CD14-positive monocyte (primary cell): ENCODE measurements at regions not wholly inside any gene's neighbourhood (a gene's known extent, or its start where the extent isn't known, plus 50 kb on each side); places are given as distances from the start of the nearest gene placed in this dataset.

Experiments
- DNase-seq, 3 donors: peaks; one replicate each; pipeline ENCODE4 v3.0.0-alpha.2; 2011 to 2022
- H2AFZ ChIP-seq: 2 replicates; pipeline ENCODE4 v1.6.0; 2012; ENCODE audit warnings: mild to moderate bottlenecking, low read depth, low read length, inconsistent platforms; ENCODE audit not compliant: insufficient read depth, poor library complexity, severe bottlenecking
- H3K27ac ChIP-seq, 2 donors: 1 replicate in 1 of 2; 2 replicates in 1 of 2; pipeline ENCODE4 v1.5.1; 2012 to 2013; ENCODE audit warnings: low read length in 2 of 2, control low read depth in 1 of 2, inconsistent platforms in 1 of 2, low read depth in 1 of 2, mild to moderate bottlenecking in 1 of 2
- H3K27me3 ChIP-seq, 2 donors: one replicate each; pipeline versions ENCODE4 v1.6.0 to v1.6.1; 2011 to 2013; ENCODE audit warnings: low read length in 2 of 2; ENCODE audit not compliant: control insufficient read depth in 2 of 2, insufficient read depth in 2 of 2
- H3K36me3 ChIP-seq, 2 donors: replicated peaks in 1 of 2; 1 replicate in 1 of 2; 2 replicates in 1 of 2; pipeline versions ENCODE4 v1.5.1 to v1.6.1; 2012 to 2013; ENCODE audit warnings: low read length in 2 of 2, control low read depth in 1 of 2, inconsistent platforms in 1 of 2, mild to moderate bottlenecking in 1 of 2; ENCODE audit not compliant: insufficient read depth in 2 of 2, control insufficient read depth in 1 of 2
- H3K4me1 ChIP-seq, 2 donors: 1 replicate in 1 of 2; 2 replicates in 1 of 2; pipeline versions ENCODE4 v1.5.1 to v1.6.1; 2012 to 2013; ENCODE audit warnings: low read length in 2 of 2, control low read depth in 1 of 2, inconsistent platforms in 1 of 2, mild to moderate bottlenecking in 1 of 2, moderate library complexity in 1 of 2; ENCODE audit not compliant: insufficient read depth in 2 of 2, control insufficient read depth in 1 of 2
- H3K4me2 ChIP-seq: replicated peaks from 2 replicates; pipeline ENCODE3; 2012; ENCODE audit warnings: low read length, moderate library complexity, mild to moderate bottlenecking; ENCODE audit not compliant: poor library complexity, severe bottlenecking; ENCODE audit errors: extremely low read depth
- H3K4me3 ChIP-seq, 3 experiments: fragments of 200-600 bp in 1 of 3; sonication (generic) in 1 of 3; replicated peaks in 1 of 3; 1 replicate in 2 of 3; 2 replicates in 1 of 3; pipeline ENCODE4 v1.5.1; 2011 to 2013; ENCODE audit warnings: low read length in 3 of 3, mild to moderate bottlenecking in 3 of 3, control low read depth in 2 of 3, low read depth in 2 of 3, inconsistent platforms in 1 of 3, moderate library complexity in 1 of 3
- H3K79me2 ChIP-seq: 2 replicates; pipeline ENCODE4 v1.6.0; 2012; ENCODE audit warnings: mild to moderate bottlenecking, control low read depth, inconsistent platforms, low read length, moderate library complexity; ENCODE audit not compliant: insufficient read depth
- H3K9ac ChIP-seq: 2 replicates; pipeline ENCODE4 v1.6.0; 2017; ENCODE audit warnings: low read length, mild to moderate bottlenecking; ENCODE audit not compliant: insufficient read depth, poor library complexity, severe bottlenecking
- H3K9me3 ChIP-seq, 2 donors: replicated peaks in 1 of 2; 1 replicate in 1 of 2; 2 replicates in 1 of 2; pipeline versions ENCODE4 v1.5.1 to v1.6.1; 2012 to 2013; ENCODE audit warnings: low read length in 2 of 2, control low read depth in 1 of 2; ENCODE audit not compliant: control insufficient read depth in 1 of 2, insufficient read depth in 1 of 2
- H4K20me1 ChIP-seq: 2 replicates; pipeline ENCODE4 v1.6.0; 2012; ENCODE audit warnings: mild to moderate bottlenecking, low read length, control low read depth, moderate library complexity; ENCODE audit not compliant: insufficient read depth
- H3K27ac Mint-ChIP-seq, 7 donors: one replicate each; pipeline ENCODE4 v1.8.0; 2020; ENCODE audit warnings: mild to moderate bottlenecking in 7 of 7, mixed read lengths in 7 of 7, moderate library complexity in 6 of 7, inconsistent platforms in 2 of 7
- H3K27me3 Mint-ChIP-seq, 3 donors: one replicate each; pipeline ENCODE4 v1.8.0; 2021 to 2022; ENCODE audit warnings: low read depth in 3 of 3, mild to moderate bottlenecking in 3 of 3, mixed read lengths in 3 of 3, moderate library complexity in 3 of 3, inconsistent platforms in 1 of 3
- H3K36me3 Mint-ChIP-seq, 2 donors: one replicate each; pipeline ENCODE4 v1.8.0; 2020; ENCODE audit warnings: mixed read lengths in 2 of 2, inconsistent platforms in 1 of 2, mild to moderate bottlenecking in 1 of 2
- H3K4me1 Mint-ChIP-seq: one replicate; pipeline ENCODE4 v1.8.0; 2020; ENCODE audit warnings: mild to moderate bottlenecking, mixed read lengths
- H3K4me3 Mint-ChIP-seq, 2 donors: one replicate each; pipeline ENCODE4 v1.8.0; 2020; ENCODE audit warnings: mild to moderate bottlenecking in 2 of 2, mixed read lengths in 2 of 2, moderate library complexity in 1 of 2
- H3K9me3 Mint-ChIP-seq, 7 donors: one replicate each; pipeline ENCODE4 v1.8.0; 2020 to 2022; ENCODE audit warnings: mixed read lengths in 7 of 7, mild to moderate bottlenecking in 6 of 7, moderate library complexity in 6 of 7, inconsistent platforms in 2 of 7
- CTCF ChIP-seq: fragments of 200-600 bp; IDR thresholded peaks from one replicate; pipeline ENCODE4 v1.8.0; 2022; ENCODE audit warnings: antibody characterized with exemption, mild to moderate bottlenecking
- WGBS: methylation state at CpG from one replicate; pipeline ENCODE4 v1.1.5; 2013; ENCODE audit warnings: missing lambda C conversion rate; ENCODE audit not compliant: insufficient coverage; 5-methylcytosine and 5-hydroxymethylcytosine counted together
- intact Hi-C, 2 donors: fragments of 100-400 bp; cut with micrococcal nuclease; formaldehyde crosslinking; loops; one replicate each; pipeline versions ENCODE4 v1.15.0 to v1.15.1; 2023

DNA sequence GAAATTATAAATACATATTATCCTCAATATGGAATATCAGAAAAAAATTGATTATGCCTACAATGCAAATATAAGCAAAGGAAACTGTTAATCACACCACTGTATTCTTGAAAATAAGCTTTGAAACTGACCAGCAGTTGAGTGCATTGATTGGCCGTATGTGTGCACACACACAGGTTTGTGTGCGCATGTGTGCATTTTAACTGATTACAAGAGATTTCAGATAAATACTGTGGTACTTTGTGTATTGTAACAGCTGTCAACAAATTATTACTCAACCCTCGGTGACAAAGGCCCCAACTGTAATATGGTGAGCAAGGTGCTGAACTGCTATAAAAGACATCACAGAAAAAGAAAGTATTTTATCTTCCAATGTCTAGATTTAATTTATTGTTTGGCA is 1238.9 kb upstream of the ALCAM start:
- Mint-ChIP-seq H3K4me3 (no peak overlapping the region), H3K27me3 (peaks cover 0 to 2% (median 1%) of the 10 kb centered on the region in 3 donors), H3K4me1 (no peaks in the 10 kb centered on the region), H3K27ac (no peak overlapping the region), H3K9me3 (peaks cover 0 to 9% (median 2%) of the 10 kb centered on the region in 7 donors), H3K36me3 (no peaks in the 10 kb centered on the region)
- DNase-seq = no peak
- no peak for TF ChIP-seq CTCF
- WGBS = no CpG with 5 or more reads among the region's 3 CpGs
- no peaks in the 10 kb centered on the region for H3K4me1 ChIP-seq
- H3K9ac ChIP-seq = no peak overlapping the region
- no peaks in the 10 kb centered on the region for H3K79me2 ChIP-seq
- no peak overlapping the region for H3K27ac ChIP-seq
- no peak overlapping the region for H3K4me3 ChIP-seq
- H3K27me3 ChIP-seq = no peaks in the 10 kb centered on the region
- H3K9me3 ChIP-seq = peaks cover 6 to 10% of the 10 kb centered on the region in 2 donors
- no peaks in the 10 kb centered on the region for H4K20me1 ChIP-seq
- no peak overlapping the region for H2AFZ ChIP-seq
- intact Hi-C loops = no loop called here
- H3K36me3 ChIP-seq = no peaks in the 10 kb centered on the region
- no peak overlapping the region for H3K4me2 ChIP-seq

GRCh38 chr3:104132566-104133403 is 1233.9 kb upstream of the ALCAM start:
- H3K36me3 ChIP-seq = no peaks in the 10 kb centered on the region
- H3K79me2 ChIP-seq = no peaks in the 10 kb centered on the region
- WGBS = no CpG with 5 or more reads among the region's 2 CpGs
- H3K27ac ChIP-seq = no peak overlapping the region
- no peak for DNase-seq
- H3K9ac ChIP-seq = no peak overlapping the region
- H4K20me1 ChIP-seq = no peaks in the 10 kb centered on the region
- H3K4me1 ChIP-seq = no peaks in the 10 kb centered on the region
- no peak overlapping the region for H2AFZ ChIP-seq
- H3K27me3 Mint-ChIP-seq = peaks cover 0 to 2% (median 1%) of the 10 kb centered on the region in 3 donors
- peaks cover 0 to 3% (median 0%) of the 10 kb centered on the region in 7 donors for H3K9me3 Mint-ChIP-seq
- TF ChIP-seq CTCF = no peak
- H3K4me2 ChIP-seq = no peak overlapping the region
- H3K36me3 Mint-ChIP-seq = no peaks in the 10 kb centered on the region
- no peak overlapping the region for H3K4me3 ChIP-seq
- no peaks in the 10 kb centered on the region for H3K4me1 Mint-ChIP-seq
- H3K4me3 Mint-ChIP-seq = no peak overlapping the region
- H3K27ac Mint-ChIP-seq = no peak overlapping the region
- H3K9me3 ChIP-seq = no peaks in the 10 kb centered on the region
- no peaks in the 10 kb centered on the region for H3K27me3 ChIP-seq
- intact Hi-C loops = no loop called here
